ENCODE measurements at regions not wholly inside any gene's neighbourhood (a gene's known extent, or its start where the extent isn't known, plus 50 kb on each side); places are given as distances from the start of the nearest gene placed in this dataset.
"Not testable (repeated sequence)": the region's sequence is repeated elsewhere in the genome, so short reads cannot be mapped to it uniquely, and the experiment has no call there.

GRCh38 chr11:115659061-115659963, 155.1 kb upstream of the CADM1 start:
- no peak for DNase-seq (ENCODE audit: low read depth in 2 of 2, low spot score in 1 of 2)

GRCh38 chr11:115657586-115657985, 153.4 kb upstream of the CADM1 start:
- no peak for DNase-seq (ENCODE audit: low read depth in 2 of 2, low spot score in 1 of 2)

GRCh38 chr11:115656669-115657068, 152.5 kb upstream of the CADM1 start:
- DNase-seq (ENCODE audit: low read depth in 2 of 2, low spot score in 1 of 2): no peak

- no peak for DNase-seq (ENCODE audit: low read depth in 2 of 2, low spot score in 1 of 2)
Observed at GRCh38 chr11:115656041-115656440, 151.8 kb upstream of the CADM1 start.

GRCh38 chr11:115654792-115655191, 150.6 kb upstream of the CADM1 start:
- DNase-seq (ENCODE audit: low read depth in 2 of 2, low spot score in 1 of 2): no peak

GRCh38 chr11:115653926-115654325, 149.7 kb upstream of the CADM1 start:
- no peak for DNase-seq (ENCODE audit: low read depth in 2 of 2, low spot score in 1 of 2)

- no peak for DNase-seq (ENCODE audit: low read depth in 2 of 2, low spot score in 1 of 2)
Observed at GRCh38 chr11:115653076-115653475, 148.9 kb upstream of the CADM1 start.

GRCh38 chr11:115652496-115652895, 148.3 kb upstream of the CADM1 start:
- no peak for DNase-seq (ENCODE audit: low read depth in 2 of 2, low spot score in 1 of 2)

GRCh38 chr11:115652094-115652493, 147.9 kb upstream of the CADM1 start:
- no peak for DNase-seq (ENCODE audit: low read depth in 2 of 2, low spot score in 1 of 2)

GRCh38 chr11:115649461-115649860, 145.2 kb upstream of the CADM1 start:
- DNase-seq (ENCODE audit: low read depth in 2 of 2, low spot score in 1 of 2): no peak

- no peak for DNase-seq (ENCODE audit: low read depth in 2 of 2, low spot score in 1 of 2)
Observed at GRCh38 chr11:115645631-115646317, 141.6 kb upstream of the CADM1 start.

GRCh38 chr11:115644856-115645255, 140.6 kb upstream of the CADM1 start:
- DNase-seq (ENCODE audit: low read depth in 2 of 2, low spot score in 1 of 2): no peak

- no peak for DNase-seq (ENCODE audit: low read depth in 2 of 2, low spot score in 1 of 2)
Observed at GRCh38 chr11:115643549-115644270, 139.5 kb upstream of the CADM1 start.

- no peak for DNase-seq (ENCODE audit: low read depth in 2 of 2, low spot score in 1 of 2)
Observed at GRCh38 chr11:115642660-115643059, 138.4 kb upstream of the CADM1 start.

- no peak for DNase-seq (ENCODE audit: low read depth in 2 of 2, low spot score in 1 of 2)
Observed at GRCh38 chr11:115637599-115638241, 133.5 kb upstream of the CADM1 start.

GRCh38 chr11:115636753-115637527, 132.7 kb upstream of the CADM1 start:
- DNase-seq (ENCODE audit: low read depth in 2 of 2, low spot score in 1 of 2): no peak

- DNase-seq (ENCODE audit: low read depth in 2 of 2, low spot score in 1 of 2): not testable (repeated sequence)
Observed at GRCh38 chr11:115633977-115634376, 129.8 kb upstream of the CADM1 start.

- no peak for DNase-seq (ENCODE audit: low read depth in 2 of 2, low spot score in 1 of 2)
Observed at GRCh38 chr11:115632061-115632460, 127.8 kb upstream of the CADM1 start.

- DNase-seq (ENCODE audit: low read depth in 2 of 2, low spot score in 1 of 2): no peak
Observed at GRCh38 chr11:115631609-115632008, 127.4 kb upstream of the CADM1 start.

- DNase-seq (ENCODE audit: low read depth in 2 of 2, low spot score in 1 of 2): no peak
Observed at GRCh38 chr11:115630214-115630613, 126.0 kb upstream of the CADM1 start.
